ENCODE measurements at regions not wholly inside any gene's neighbourhood (a gene's known extent, or its start where the extent isn't known, plus 50 kb on each side); places are given as distances from the start of the nearest gene placed in this dataset.

DNA sequence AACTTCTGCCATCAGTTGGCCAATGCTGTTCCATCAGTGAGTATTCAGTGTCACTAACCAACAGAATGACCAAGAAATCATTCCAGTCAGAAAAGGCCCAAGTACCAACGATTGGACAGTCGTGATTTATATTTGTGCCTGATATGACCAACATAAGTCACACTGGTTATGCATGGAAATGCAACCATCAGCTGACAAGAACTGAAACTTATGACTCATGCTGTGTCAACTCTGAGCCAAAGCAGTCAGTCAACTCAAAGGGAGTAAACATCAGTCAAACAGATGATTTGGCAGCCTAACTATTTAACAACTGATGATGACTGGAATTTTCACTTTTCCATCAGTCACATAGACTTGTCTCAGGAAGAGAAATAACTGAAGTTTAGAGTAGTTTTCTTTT, 142.4 kb downstream of the ANXA2 start:
- no peak for TF ChIP-seq ADNP (tag; IDR thresholded peaks at IDR 0.05)
- no peak for TF ChIP-seq SMARCC2 (IDR thresholded peaks at IDR 0.05; ENCODE audit: low read depth)
- no peak for TF ChIP-seq NFIC (IDR thresholded peaks at IDR 0.05)
- no peak for TF ChIP-seq MGA (IDR thresholded peaks at IDR 0.05)
- TF ChIP-seq HLTF (IDR thresholded peaks at IDR 0.05) = no peak

Data from K562 (cell line).